DLD1 (cell line): ENCODE measurements at regions not wholly inside any gene's neighbourhood (a gene's known extent, or its start where the extent isn't known, plus 50 kb on each side); places are given as distances from the start of the nearest gene placed in this dataset.

Source experiments
- in situ Hi-C: cut with HindIII; loops from 2 replicates; pipeline ENCODE4 v1.10.0; 2017; ENCODE audit warnings: low sequenced_read_pairs

GRCh38 chr15:96390986-96391385, 60.5 kb downstream of the NR2F2 start:
- in situ Hi-C loops, result no loop called here

DNA sequence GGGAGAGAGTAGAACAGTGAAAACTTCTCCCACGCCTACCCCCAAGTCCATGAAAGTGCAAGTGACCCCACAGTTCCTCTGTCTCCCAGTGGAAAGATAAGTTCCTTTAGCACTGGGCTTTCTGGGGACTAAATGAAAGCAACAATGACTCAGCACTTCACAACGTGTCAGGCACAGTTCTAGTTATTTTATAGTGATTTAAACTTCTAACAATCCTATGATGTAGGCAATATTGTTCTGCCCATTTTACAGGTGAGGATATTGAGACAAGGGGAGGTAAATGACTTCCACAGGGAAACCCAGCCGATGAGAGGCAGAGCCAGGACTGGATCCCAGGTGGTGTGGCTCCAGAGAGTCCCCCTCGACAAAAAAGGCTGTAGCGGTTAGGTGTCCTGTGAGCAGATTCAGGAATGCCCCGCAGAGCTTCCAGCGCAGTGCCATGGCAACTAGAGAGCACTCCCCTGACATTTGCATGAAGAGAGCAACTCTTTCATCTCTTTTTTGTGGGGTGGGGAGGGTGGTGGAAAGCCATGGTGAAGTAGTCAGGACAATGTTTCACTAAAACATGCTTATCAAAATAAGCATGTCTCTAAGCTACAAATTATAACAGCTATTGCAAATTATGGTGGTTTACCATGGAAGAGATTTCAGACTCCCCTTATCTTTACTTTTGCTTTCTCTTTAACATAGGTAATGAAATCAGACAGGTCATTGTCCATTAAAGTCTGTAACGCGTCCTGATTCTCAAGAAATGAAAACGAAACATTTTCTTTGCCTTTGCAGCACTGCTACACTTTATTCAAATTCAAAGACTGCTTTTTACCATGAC, 62.1 kb downstream of the NR2F2 start:
- in situ Hi-C loops, result no loop called here

DNA sequence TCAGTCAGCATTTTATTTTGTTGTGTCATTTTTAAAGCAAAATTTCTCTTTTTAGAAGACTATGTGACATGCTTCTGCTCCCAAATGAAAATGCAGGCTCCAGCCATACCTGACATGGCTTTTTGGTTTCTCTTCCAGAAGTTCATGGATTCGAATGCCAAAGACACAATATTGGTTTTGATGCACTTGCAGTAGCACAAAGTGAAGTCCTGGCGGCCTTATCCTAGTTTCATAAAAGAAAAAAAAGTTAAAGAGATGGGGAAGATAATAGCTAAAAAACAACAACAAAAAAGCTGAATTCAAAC, 62.7 kb downstream of the NR2F2 start:
- in situ Hi-C loops, result no loop called here

GRCh38 chr15:96395687-96396086, 65.2 kb downstream of the NR2F2 start:
- in situ Hi-C loops, result no loop called here

DNA sequence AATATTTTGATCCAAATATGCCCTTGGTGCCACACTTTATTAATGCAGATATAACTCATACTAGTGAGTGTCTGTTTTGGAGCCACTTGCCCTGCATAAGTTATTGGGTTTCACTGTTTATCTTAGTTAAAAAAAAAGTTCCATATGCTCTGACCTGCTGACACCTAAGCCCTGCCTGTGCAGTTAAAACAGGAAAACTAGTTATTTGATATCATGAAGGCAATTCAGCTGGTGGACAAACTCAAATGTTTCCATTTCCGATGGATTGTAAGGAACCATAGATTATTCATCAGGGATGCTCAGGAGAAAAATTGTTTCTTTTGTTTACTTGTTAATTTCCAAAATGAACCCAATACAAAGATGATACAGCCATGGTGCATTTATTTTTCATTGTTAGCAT, 68.3 kb downstream of the NR2F2 start:
- in situ Hi-C loops, result no loop called here

DNA sequence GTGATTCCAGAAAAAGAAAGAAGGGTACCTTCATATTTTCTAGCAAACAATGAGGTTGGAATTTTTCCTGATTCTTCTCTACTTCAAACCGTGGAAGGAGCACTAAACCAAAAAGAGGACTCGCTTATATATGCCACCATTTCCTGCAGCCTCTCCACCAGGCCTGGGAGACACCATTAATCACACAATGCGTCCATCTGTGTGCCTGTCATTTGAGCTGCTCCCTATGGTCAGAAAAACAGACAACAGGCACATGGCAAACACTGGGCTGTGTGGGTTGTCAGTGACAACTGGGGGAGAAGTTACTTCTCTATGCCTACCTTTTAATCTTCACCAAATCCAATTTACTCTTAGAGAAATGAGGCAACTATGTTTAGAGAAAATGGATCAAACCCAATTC, 71.9 kb downstream of the NR2F2 start:
- in situ Hi-C loops, result no loop called here

GRCh38 chr15:96403071-96403470, 72.6 kb downstream of the NR2F2 start:
- in situ Hi-C loops, result no loop called here

DNA sequence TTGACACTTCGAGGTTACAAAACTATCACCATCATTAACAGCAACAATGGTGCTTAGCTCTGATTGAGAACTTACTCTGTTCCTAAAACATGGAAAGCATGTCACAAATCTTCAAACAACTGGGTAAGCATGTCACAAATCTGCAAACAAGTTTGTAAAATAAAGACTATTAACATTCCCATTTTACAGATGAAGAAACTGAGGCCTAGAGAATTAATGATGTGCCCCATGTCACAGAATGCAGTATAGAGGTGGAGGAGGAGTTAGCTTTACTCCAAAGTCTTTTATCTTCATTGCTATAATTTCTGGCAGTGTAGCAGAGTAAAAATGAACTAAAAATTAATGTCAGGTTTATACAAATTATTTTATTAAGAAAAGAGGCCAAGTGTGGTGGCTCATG, 73.4 kb downstream of the NR2F2 start:
- in situ Hi-C loops, result no loop called here

GRCh38 chr15:96404560-96404959, 74.1 kb downstream of the NR2F2 start:
- in situ Hi-C loops, result no loop called here

DNA sequence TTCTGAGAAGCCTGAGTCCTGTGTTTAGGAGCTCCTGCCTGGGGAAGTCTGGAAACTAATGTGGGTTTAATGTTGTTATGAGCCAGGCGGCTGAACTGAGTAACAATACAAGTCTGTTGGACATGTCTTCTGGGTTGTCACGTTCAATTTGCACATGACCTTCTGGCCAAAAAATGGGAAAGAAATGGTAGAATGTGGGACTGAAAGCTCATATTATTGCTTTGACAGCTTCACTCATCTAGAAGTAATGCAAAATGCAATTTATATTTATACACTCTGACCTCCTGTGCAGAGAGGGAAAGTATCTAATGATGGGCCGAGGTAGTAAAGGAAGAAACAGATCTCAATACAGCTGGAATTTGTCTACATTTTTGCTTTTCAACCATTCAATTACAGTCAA, 75.8 kb downstream of the NR2F2 start:
- in situ Hi-C loops, result no loop called here

GRCh38 chr15:96406701-96407100, 76.2 kb downstream of the NR2F2 start:
- in situ Hi-C loops, result no loop called here

GRCh38 chr15:96407482-96407881, 77.0 kb downstream of the NR2F2 start:
- in situ Hi-C loops, result no loop called here

- in situ Hi-C loops, result no loop called here
Measured at GRCh38 chr15:96408591-96409183, 78.2 kb downstream of the NR2F2 start.

GRCh38 chr15:96409215-96410138, 79.0 kb downstream of the NR2F2 start:
- in situ Hi-C loops, result no loop called here

DNA sequence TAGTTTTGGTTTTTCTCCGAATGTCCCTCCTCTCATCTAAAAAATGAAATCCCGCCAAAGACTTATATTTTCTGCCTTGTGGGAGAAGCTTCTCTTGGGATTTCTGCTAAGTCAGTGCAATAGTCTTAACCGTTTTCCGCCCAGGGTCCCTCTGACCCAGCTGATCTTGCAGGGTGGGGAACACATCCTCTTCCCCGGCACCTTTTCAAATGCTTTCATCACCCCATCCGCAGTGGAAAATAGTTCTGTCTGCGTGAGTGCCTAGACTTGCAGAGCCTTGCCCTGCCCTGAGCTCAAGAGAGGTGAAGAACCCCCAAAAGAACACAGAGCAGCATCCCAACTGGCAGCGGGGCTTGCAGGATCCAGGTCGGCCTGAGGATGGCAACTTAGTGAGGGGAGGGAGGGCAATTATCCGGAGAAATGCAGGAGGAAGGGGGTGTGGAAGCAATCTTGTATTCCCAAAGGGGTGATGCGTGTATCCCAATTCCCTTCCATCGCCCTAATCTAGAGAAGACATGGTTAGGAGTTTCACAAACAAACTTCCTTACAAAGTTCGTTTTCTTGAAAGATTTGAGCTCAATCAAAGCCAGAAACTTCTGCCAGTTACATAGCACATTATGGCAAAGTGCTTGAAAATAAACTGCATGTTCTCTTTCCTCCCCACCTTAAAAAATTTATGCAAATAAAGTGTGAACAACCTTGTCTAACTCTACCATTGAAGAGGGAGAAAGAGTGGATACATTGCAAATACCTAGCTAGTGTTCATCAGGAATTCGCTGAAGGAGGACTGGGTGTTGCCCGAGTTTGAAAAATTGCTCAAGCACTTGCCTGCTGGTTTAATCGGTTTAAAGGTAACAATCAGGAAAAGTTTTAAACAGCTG, 79.9 kb downstream of the NR2F2 start:
- in situ Hi-C loops, result no loop called here

- in situ Hi-C loops, result no loop called here
Measured at GRCh38 chr15:96411056-96412031, 80.8 kb downstream of the NR2F2 start.

DNA sequence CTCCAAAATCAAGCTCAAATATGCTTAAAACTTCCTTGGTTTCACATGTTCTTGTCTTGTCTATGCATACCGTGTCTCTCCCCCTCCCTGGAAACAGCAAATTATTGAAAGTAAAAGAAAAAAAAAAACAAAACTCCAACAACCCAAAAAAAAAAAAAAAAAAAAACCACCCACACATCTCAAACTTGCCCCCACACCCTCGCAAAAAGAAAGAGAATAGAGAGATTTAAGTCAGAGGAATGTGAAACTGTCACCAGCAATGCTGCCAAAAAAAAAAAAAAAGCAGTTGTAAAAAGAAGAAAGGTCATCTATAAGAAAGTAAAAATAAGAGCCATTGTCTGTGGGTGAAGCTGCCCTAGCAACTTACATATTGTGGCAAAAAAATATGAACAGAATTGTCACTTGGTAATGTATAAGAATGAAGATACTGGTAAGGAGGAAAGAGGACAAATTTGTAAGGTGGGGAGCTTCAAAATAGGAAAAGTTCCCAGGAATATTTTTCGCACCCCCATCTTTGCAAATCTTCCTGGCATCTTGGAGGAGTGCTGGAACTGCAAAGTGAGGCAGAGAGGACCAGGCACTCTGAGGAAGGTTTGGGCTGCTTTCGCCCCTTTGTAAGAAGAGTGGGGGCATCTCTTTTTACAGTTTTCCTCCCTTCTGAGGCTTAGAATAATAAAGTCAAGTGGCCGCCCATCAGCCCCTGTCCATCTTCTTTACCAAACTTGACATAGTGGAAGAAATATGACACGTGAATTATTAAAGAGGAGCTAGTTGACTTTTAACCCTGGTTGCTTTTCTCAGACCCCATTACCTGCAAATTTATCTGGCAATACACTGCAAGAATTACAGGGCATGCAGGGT, 81.8 kb downstream of the NR2F2 start:
- in situ Hi-C loops, result no loop called here

- in situ Hi-C loops, result no loop called here
Measured at GRCh38 chr15:96412906-96413231, 82.4 kb downstream of the NR2F2 start.

DNA sequence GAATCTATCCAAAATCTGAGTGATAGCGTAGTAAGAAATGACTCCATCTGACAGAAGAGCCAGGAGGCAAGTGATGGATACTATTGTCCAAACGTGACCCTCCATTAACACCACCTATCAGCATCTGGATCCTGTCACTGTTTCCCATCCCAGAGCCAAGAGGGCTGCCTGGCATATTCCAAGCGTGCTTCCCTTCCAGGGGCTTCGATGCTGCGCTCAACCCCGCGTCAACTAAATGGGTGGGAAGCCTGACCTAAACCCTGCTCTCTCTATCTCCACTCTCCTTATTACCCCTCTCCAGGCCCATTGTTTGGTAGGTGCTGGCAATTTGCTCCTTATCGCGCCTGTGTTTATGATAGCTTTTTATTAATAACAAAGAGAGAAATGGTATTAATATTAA, 83.2 kb downstream of the NR2F2 start:
- in situ Hi-C loops, result no loop called here
